DMS79 treated with DMSO at 0.1 percent for 48 hours (cell line): ENCODE measurements at regions not wholly inside any gene's neighbourhood (a gene's known extent, or its start where the extent isn't known, plus 50 kb on each side); places are given as distances from the start of the nearest gene placed in this dataset.
"Not testable (repeated sequence)": the region's sequence is repeated elsewhere in the genome, so short reads cannot be mapped to it uniquely, and the experiment has no call there.

ENCODE experiments used
- DNase-seq: peaks from one replicate; lab custom pipeline; 2025; lab: John Stamatoyannopoulos, UW

DNA sequence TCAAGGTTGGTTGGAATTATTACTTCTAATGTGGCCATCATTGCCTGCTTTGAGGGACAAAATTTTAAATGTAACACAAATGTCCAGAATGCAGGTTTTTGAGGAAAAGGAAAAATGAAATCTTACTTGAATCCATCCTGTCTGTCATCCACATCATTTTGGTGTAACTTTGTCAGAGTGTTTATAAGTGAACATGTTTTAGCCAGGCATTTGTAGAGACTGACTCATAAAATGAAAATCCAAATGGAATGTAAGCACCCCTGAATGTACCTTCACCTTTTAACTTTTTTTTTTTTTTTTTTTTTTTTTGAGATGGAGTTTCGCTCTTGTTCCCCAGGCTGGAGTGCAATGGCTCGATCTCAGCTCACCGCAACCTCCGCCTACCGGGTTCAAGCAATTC lies 141.8 kb upstream of the BNIP2 start:
- DNase-seq: no peak

GRCh38 chr15:59830098-59830497 lies 141.0 kb upstream of the BNIP2 start:
- no peak for DNase-seq

GRCh38 chr15:59828861-59829260 lies 139.7 kb upstream of the BNIP2 start:
- no peak for DNase-seq

GRCh38 chr15:59828263-59828662 lies 139.1 kb upstream of the BNIP2 start:
- DNase-seq: no peak

- no peak for DNase-seq
Measured at GRCh38 chr15:59825901-59826300, 136.8 kb upstream of the BNIP2 start.

GRCh38 chr15:59821286-59821685 lies 132.2 kb upstream of the BNIP2 start:
- no peak for DNase-seq

DNA sequence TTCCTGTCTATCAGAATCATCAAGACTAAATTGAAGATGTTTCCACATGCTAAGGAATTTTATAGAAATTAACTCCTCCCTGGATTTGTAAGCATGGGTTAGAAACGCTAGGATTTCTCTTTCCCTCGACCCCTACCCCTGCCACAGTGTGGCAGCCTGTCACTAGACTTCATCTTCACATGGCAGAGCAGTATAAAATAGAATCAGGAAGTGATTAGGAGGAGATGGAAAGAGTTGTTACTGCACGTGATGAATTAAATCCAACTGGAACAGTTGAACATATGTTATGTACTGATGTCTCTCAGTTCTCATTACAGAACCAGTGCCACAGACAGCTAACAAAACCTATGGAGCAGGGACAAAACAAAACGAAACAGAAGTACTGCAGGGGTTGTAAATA lies 130.0 kb upstream of the BNIP2 start:
- DNase-seq: no peak

DNA sequence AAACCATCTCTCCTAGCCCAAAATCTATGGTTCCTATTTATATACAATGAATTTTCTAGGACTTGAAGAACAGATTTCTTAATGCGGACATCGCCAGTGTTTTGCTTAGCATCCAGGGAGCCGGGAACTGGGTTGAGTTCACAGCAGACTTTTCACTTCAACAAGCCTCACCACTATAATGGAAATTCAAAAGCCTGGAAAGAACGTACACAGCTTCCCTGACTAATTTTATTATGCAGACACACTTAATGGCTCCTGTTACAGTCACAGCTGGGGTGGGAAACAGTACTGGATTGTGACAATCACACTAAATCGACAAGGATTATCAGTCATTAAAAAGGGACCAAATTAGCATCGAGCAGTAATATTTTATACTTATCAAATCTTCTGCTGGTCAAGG lies 129.2 kb upstream of the BNIP2 start:
- DNase-seq: no peak

GRCh38 chr15:59817834-59818233 lies 128.7 kb upstream of the BNIP2 start:
- no peak for DNase-seq

DNA sequence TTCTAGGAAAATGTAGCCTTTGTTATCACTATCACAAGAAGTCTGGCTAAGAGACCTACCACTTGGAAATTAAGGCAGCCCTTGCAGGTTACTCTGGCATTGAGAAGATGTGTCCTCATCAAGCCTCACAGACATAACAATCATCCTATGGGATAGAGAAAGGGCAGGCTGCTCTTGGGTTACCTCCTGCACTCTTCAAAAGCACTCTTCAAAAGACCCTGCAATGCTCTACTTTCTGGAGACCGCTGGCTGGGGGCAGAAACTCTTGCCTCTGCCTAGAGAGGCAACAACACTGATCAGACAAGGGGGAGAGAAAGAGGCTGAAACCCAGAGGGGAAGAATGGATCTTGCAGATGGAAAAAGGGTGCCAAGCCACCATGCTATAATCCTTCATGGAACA lies 127.9 kb upstream of the BNIP2 start:
- no peak for DNase-seq

GRCh38 chr15:59814409-59814808 lies 125.3 kb upstream of the BNIP2 start:
- DNase-seq: no peak

DNA sequence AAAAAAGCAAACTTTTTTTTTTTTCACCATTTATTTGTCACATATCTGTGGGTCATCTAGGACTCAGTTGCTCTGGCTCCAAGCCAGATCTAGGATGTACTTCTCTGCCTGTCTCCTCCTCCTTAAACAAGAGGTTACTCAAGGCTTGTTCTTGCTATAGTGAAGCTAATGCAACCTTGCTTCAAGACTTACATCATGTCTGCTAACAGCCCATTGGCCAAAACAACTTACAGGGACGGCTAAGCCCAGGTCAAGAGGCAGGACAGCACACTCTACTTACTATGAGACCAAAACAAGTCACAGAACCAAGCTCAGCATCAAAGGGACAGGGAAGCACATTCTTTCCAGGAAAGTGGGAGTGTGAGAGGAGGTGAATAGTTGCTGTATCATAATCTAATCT lies 123.8 kb upstream of the BNIP2 start:
- no peak for DNase-seq

DNA sequence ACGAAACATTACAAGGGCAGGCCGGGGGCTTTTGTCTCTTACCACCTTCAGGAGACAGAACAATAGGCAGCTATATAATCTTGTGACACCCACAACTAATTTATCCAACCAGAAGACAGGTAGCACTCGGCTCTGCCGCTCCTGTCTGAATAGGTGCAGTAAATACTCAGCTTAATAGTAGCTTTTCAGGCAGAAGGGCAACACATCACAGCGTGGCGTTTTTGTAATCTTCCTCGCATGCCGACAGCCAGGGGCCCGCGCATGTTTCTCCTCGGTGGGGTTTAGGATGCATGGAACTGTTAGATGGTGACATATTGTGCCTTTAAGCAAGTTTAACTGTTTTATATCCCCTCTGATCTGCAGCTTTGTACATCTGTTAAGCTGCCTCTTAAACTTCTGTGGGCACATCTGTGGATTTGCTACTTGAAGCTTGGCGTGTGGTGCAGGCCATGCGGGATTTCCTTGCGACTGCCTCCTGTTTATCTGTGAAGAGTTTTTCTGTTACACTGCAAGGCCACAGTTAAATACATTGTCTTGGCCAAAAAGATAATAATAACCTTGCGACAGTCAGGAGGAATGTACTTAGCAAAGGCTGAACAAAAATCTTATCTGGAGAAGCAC lies 123.2 kb upstream of the BNIP2 start:
- no peak for DNase-seq

DNA sequence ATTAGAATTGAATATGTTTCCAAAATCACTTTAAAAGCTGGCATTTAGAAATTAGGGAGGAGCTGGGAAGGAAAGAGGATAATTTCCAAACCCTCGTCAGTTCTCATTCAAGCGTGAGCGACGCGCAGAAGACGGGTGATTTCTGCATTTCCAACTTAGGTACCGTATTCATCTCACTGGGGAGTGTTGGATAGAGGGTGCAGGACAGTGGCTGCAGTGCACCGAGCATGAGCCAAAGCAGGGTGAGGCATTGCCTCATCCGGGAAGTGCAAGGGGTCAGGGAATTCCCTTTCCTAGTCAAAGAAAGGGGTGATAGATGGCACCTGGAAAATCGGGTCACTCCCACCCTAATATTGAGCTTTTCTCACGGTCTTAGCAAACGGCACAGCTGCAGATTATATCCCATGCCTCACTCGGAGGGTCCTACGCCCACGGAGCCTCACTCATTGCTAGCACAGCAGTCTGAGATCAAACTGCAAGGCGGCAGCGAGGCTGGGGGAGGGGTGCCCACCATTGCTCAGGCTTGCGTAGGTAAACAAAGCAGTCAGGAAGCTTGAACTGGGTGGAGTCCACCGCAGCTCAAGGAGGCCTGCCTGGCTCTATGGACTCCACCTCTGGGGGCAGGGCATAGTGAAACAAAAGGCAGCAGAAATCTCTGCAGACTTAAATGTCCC lies 114.3 kb upstream of the BNIP2 start:
- DNase-seq: not testable (repeated sequence)

GRCh38 chr15:59801649-59802048 lies 112.5 kb upstream of the BNIP2 start:
- DNase-seq: no peak

DNA sequence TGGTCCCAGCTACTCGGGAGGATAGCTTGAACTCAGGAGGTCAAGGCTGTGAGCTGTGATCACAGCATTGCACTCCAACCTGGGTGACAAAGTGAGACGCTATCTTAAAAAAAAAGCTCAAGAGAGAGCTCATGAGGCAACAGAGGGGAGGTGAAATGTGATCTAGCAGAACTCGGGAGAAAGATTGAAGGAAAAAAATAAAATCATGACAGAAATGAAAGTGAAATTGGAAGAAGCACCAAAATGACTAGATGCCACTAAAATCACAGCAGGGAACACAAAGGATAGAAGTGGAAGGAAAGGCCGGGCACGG lies 109.4 kb upstream of the BNIP2 start:
- DNase-seq: no peak

DNA sequence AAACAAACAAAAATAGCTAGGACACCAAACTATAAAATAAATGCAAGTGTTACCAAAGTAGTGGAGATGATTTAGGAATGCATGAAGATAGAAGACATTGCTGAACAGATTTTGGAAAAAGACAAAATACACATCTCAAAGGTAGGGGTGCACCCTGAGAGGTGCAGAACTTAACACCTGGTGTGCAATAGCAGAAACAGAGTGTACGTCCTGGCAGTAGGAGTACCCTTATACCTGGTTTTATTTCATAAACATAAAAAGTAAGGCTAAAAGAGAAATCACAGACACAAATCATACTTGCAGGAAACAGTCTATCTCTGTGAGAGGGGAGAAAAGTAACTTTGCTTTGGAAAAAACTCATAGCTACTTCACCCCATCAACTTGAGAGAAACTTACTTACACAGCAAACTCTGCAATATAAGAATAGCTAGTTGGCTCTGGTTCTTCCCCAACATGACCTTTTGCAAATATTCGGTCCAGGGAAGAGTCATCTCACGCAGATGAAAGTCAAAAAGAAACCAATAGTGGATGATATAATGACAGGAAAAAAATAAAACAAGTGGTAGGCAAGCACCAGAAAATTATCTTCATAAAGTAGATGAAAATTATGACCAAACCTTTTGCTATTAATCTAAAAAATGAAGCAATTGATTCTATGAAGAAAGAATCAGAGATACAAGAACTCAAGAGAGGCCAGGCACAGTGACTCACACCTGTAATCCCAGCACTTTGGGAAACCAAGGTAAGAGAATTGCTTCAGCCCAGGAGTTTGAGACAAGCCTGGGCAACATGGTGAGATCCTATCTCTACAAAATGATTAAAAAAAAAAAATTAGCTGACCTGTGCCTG lies 108.9 kb upstream of the BNIP2 start:
- no peak for DNase-seq

DNA sequence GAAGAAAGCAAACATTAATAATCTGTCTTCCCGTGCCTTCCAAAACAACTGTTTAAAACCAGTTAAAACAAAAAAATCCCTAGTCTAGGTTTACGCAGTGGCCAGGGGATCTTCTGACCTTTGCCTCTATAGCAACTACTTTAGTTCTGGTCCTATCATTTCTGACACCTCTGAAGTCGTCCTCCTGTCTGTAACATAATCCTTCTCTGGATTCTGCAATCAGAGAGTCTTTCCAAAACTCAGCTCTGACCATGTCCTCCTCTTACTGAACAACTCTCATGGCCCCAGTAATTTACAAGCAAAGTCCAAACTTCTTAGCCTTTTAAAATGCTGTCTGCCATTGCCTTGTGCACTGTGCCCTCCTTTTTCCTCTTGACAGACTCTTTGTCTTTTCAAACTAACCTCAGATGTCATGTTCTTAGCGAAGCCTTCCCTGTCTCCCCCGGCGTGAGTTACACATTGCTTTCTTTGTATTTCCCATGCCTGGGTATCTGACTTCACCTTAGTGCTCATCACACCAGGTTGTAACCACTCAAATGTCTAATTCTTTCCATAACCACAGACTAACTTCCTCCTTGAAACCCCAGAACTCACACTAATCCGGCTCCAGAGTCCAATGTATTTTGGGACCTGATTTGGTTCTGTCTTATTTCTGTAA lies 105.2 kb upstream of the BNIP2 start:
- DNase-seq: no peak

GRCh38 chr15:59792359-59792758 lies 103.2 kb upstream of the BNIP2 start:
- no peak for DNase-seq

DNA sequence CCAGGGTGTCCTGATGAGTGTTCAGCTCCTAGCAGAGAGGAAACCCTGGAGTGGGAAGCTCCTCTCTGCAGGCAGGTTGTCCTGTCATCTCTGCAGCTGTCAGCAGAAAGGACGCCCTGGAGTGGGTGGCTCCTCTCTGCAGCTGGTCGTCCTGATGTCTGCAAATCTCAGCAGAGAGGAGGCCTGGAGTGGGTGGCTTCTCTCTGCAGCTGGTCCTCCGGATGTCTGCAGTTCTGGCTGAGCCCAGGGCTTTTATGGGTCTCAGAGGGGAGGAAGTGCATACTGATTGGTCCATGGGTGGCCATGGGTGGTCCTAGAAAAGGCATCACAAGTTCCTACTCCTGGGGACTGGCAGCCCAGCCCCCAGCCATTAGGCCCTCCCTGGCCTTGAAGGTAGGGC lies 102.6 kb upstream of the BNIP2 start:
- no peak for DNase-seq

- no peak for DNase-seq
Measured at GRCh38 chr15:59791079-59791478, 102.0 kb upstream of the BNIP2 start.

- DNase-seq: not testable (repeated sequence)
Measured at GRCh38 chr15:59786466-59786865, 97.3 kb upstream of the BNIP2 start.

GRCh38 chr15:59785981-59786380 lies 96.9 kb upstream of the BNIP2 start:
- not testable (repeated sequence) for DNase-seq
